Hepatocyte (in vitro differentiated cells): ENCODE measurements at regions not wholly inside any gene's neighbourhood (a gene's known extent, or its start where the extent isn't known, plus 50 kb on each side); places are given as distances from the start of the nearest gene placed in this dataset.

Experiments
- DNase-seq: peaks from one replicate; pipeline ENCODE4 v3.0.0-alpha.2; 2016; ENCODE audit warnings: low spot score
- H2AFZ ChIP-seq: fragments of 200-600 bp; sonication (generic); 2 replicates; pipeline ENCODE4 v1.6.0; 2016; ENCODE audit warnings: antibody characterized with exemption, mild to moderate bottlenecking
- H3K27ac ChIP-seq: fragments of 200-600 bp; sonication (generic); 2 replicates; pipeline ENCODE4 v1.5.1; 2016; ENCODE audit warnings: mild to moderate bottlenecking
- H3K27me3 ChIP-seq: fragments of 200-600 bp; sonication (generic); 2 replicates; pipeline ENCODE4 v1.6.1; 2016
- H3K36me3 ChIP-seq: fragments of 200-600 bp; sonication (generic); replicated peaks from 2 replicates; pipeline ENCODE4 v1.5.1; 2016; ENCODE audit warnings: low read depth; ENCODE audit not compliant: insufficient read depth
- H3K4me1 ChIP-seq: fragments of 200-600 bp; sonication (generic); 2 replicates; pipeline ENCODE4 v1.5.1; 2016; ENCODE audit warnings: mild to moderate bottlenecking, moderate library complexity; ENCODE audit not compliant: insufficient read depth
- H3K4me2 ChIP-seq: fragments of 200-600 bp; sonication (generic); 2 replicates; pipeline ENCODE4 v1.6.0; 2016
- H3K4me3 ChIP-seq: fragments of 200-600 bp; sonication (generic); 2 replicates; pipeline ENCODE4 v1.5.1; 2016; ENCODE audit warnings: mild to moderate bottlenecking
- H3K79me2 ChIP-seq: fragments of 200-600 bp; sonication (generic); 2 replicates; pipeline ENCODE4 v1.6.0; 2017; ENCODE audit warnings: mild to moderate bottlenecking
- H3K9me2 ChIP-seq: fragments of 200-600 bp; sonication (generic); replicated peaks from 2 replicates; pipeline ENCODE4 v1.6.0; 2017; ENCODE audit warnings: mild to moderate bottlenecking; ENCODE audit not compliant: insufficient read depth
- H3K9me3 ChIP-seq: fragments of 200-600 bp; sonication (generic); 2 replicates; pipeline ENCODE4 v1.5.1; 2016; ENCODE audit warnings: low read depth, mild to moderate bottlenecking
- H4K20me1 ChIP-seq: fragments of 200-600 bp; sonication (generic); 2 replicates; pipeline ENCODE4 v1.6.0; 2016; ENCODE audit warnings: mild to moderate bottlenecking; ENCODE audit not compliant: insufficient read depth, poor library complexity, severe bottlenecking
- CTCF ChIP-seq: fragments of 200-600 bp; sonication (generic); IDR thresholded peaks from 2 replicates; pipeline ENCODE4 v1.5.1; 2016; ENCODE audit warnings: antibody characterized with exemption, mild to moderate bottlenecking; ENCODE audit not compliant: poor library complexity
- EZH2 ChIP-seq: fragments of 200-600 bp; sonication (generic); IDR thresholded peaks from 2 replicates; pipeline ENCODE4 v1.6.1; 2016; ENCODE audit warnings: antibody characterized with exemption, mild to moderate bottlenecking, borderline replicate concordance
- EZH2phosphoT487 ChIP-seq: fragments of 200-600 bp; sonication (generic); IDR thresholded peaks from one replicate; pipeline ENCODE4 v1.6.1; 2018; ENCODE audit warnings: antibody characterized with exemption, mild to moderate bottlenecking, low read depth, moderate library complexity; ENCODE audit not compliant: unreplicated experiment, severe bottlenecking
- WGBS: methylation state at CpG from one replicate; pipeline ENCODE4 v1.1.6; 2016; ENCODE audit warnings: low lambda C conversion rate; ENCODE audit errors: missing lambda C conversion rate; 5-methylcytosine and 5-hydroxymethylcytosine counted together

GRCh38 chr22:44630826-44631225, 71.2 kb upstream of the PRR5 start:
- no peaks in the 10 kb centered on the region for H4K20me1 ChIP-seq
- H3K4me2 ChIP-seq, result no peak overlapping the region
- H3K9me3 ChIP-seq, result no peaks in the 10 kb centered on the region
- H3K27ac ChIP-seq, result no peak overlapping the region
- peaks cover 7% of the 10 kb centered on the region for H3K4me1 ChIP-seq
- H3K27me3 ChIP-seq, result no peaks in the 10 kb centered on the region
- WGBS, result 75% methylated on average over 2 of the region's 3 CpGs
- no peaks in the 10 kb centered on the region for H3K9me2 ChIP-seq
- no peaks in the 10 kb centered on the region for H3K79me2 ChIP-seq
- H3K36me3 ChIP-seq, result no peaks in the 10 kb centered on the region
- H3K4me3 ChIP-seq, result no peak overlapping the region
- H2AFZ ChIP-seq, result no peak overlapping the region
- DNase-seq, result no peak
- no peak for TF ChIP-seq EZH2

GRCh38 chr22:44628835-44629234, 73.2 kb upstream of the PRR5 start:
- Histone ChIP-seq H3K79me2 (no peaks in the 10 kb centered on the region), H3K36me3 (no peaks in the 10 kb centered on the region), H3K9me2 (no peaks in the 10 kb centered on the region), H3K4me3 (no peak overlapping the region), H3K27me3 (no peaks in the 10 kb centered on the region), H3K9me3 (no peaks in the 10 kb centered on the region), H4K20me1 (no peaks in the 10 kb centered on the region), H3K27ac (no peak overlapping the region), H2AFZ (no peak overlapping the region), H3K4me2 (no peak overlapping the region), H3K4me1 (peaks cover 7% of the 10 kb centered on the region)
- DNase-seq, result no peak
- 82% methylated on average over 9 of the region's 9 CpGs for WGBS
- TF ChIP-seq CTCF (no peak), EZH2 (no peak), EZH2phosphoT487 (no peak)

GRCh38 chr22:44628273-44628672, 73.7 kb upstream of the PRR5 start:
- no peak for TF ChIP-seq EZH2phosphoT487
- no peak for TF ChIP-seq CTCF
- no peak for TF ChIP-seq EZH2
- 83% methylated on average over 4 of the region's 4 CpGs for WGBS
- no peak overlapping the region for H3K4me2 ChIP-seq
- no peaks in the 10 kb centered on the region for H4K20me1 ChIP-seq
- H3K9me3 ChIP-seq, result no peaks in the 10 kb centered on the region
- H3K36me3 ChIP-seq, result no peaks in the 10 kb centered on the region
- no peaks in the 10 kb centered on the region for H3K27me3 ChIP-seq
- no peaks in the 10 kb centered on the region for H3K79me2 ChIP-seq
- H3K9me2 ChIP-seq, result no peaks in the 10 kb centered on the region
- H3K4me3 ChIP-seq, result no peak overlapping the region
- H3K4me1 ChIP-seq, result peaks cover 7% of the 10 kb centered on the region
- H2AFZ ChIP-seq, result no peak overlapping the region
- no peak overlapping the region for H3K27ac ChIP-seq
- no peak for DNase-seq

- 78% methylated on average over 11 of the region's 19 CpGs for WGBS
- Histone ChIP-seq H3K79me2 (no peaks in the 10 kb centered on the region), H3K9me2 (no peaks in the 10 kb centered on the region), H2AFZ (no peak overlapping the region), H3K27me3 (no peaks in the 10 kb centered on the region), H3K27ac (no peak overlapping the region), H3K36me3 (no peaks in the 10 kb centered on the region), H3K4me3 (no peak overlapping the region), H3K4me2 (no peak overlapping the region), H4K20me1 (no peaks in the 10 kb centered on the region), H3K9me3 (no peaks in the 10 kb centered on the region), H3K4me1 (peaks cover 5% of the 10 kb centered on the region)
- DNase-seq, result no peak
- TF ChIP-seq EZH2, result no peak
- no peak for TF ChIP-seq CTCF
- TF ChIP-seq EZH2phosphoT487, result no peak
Measured at GRCh38 chr22:44627521-44628139, 74.4 kb upstream of the PRR5 start.
